ENCODE measurements at regions not wholly inside any gene's neighbourhood (a gene's known extent, or its start where the extent isn't known, plus 50 kb on each side); places are given as distances from the start of the nearest gene placed in this dataset.

DNA sequence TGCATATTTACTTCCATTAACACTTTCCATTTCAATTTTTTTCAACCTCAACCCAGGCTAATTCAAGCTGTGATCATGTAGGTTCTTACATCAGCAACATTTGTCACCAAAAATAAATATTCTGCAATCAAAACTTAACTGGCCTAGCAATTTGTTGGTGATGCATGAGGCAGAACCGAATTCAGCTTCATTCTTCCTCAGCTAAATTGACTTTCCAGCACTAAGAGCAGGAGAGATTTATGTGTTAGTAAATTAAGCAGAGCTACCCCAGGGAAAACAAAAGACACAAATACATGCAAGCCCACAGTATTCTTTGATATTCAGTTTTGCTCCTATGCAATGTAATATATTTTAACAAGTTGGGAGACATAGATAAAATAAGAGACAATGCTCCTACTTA is 208.7 kb upstream of the NDST3 start:
- no peak for DNase-seq (ENCODE audit: low read depth)
- TF ChIP-seq POLR2A (IDR thresholded peaks at IDR 0.05; ENCODE audit: extremely low read depth, insufficient read length) (no peak), MYC (IDR thresholded peaks at IDR 0.05; ENCODE audit: low read depth, low read length) (no peak)
- TF ChIP-seq, protein P1, sequence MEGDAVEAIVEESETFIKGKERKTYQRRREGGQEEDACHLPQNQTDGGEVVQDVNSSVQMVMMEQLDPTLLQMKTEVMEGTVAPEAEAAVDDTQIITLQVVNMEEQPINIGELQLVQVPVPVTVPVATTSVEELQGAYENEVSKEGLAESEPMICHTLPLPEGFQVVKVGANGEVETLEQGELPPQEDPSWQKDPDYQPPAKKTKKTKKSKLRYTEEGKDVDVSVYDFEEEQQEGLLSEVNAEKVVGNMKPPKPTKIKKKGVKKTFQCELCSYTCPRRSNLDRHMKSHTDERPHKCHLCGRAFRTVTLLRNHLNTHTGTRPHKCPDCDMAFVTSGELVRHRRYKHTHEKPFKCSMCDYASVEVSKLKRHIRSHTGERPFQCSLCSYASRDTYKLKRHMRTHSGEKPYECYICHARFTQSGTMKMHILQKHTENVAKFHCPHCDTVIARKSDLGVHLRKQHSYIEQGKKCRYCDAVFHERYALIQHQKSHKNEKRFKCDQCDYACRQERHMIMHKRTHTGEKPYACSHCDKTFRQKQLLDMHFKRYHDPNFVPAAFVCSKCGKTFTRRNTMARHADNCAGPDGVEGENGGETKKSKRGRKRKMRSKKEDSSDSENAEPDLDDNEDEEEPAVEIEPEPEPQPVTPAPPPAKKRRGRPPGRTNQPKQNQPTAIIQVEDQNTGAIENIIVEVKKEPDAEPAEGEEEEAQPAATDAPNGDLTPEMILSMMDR (IDR thresholded peaks at IDR 0.05; ENCODE audit: low read depth, low read length): no peak
- TF ChIP-seq, protein P2, sequence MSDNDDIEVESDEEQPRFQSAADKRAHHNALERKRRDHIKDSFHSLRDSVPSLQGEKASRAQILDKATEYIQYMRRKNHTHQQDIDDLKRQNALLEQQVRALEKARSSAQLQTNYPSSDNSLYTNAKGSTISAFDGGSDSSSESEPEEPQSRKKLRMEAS (IDR thresholded peaks at IDR 0.05; ENCODE audit: low read depth, low read length): no peak
- no peak overlapping the region for H3K4me3 ChIP-seq (ENCODE audit: low read depth, low read length)

DNA sequence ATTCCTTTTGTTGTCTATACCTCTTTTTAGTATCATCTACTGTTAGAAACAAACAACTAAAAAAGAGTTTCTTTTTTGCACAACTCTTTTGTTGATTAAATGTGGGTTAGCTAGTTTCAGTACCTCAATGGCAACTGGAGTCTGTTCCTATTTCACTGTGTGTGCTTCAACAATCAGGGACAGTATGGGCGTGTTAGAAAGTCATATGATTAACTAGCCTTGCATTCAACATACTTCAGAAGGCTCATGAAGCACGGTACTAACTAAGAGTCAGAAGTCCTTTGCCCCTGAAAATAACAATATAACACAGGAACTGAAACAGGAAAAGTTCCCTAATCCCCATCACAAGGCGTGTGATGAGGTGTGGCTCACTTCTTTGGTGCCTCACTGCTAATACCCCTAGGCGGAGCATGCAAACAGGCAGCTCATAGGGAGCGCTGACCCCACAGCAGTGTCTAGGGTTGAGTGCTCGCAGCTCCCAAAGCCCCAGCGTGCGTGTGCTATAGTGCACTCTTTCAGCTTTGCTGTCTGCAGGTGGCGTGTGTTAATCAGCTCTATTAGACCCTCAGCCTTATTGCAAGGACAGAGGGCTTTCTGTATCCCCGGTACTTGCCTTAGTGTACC is 203.1 kb upstream of the NDST3 start:
- no peak for DNase-seq (ENCODE audit: low read depth)
- no peak overlapping the region for H3K4me3 ChIP-seq (ENCODE audit: low read depth, low read length)
- TF ChIP-seq POLR2A (IDR thresholded peaks at IDR 0.05; ENCODE audit: extremely low read depth, insufficient read length): no peak
- TF ChIP-seq, protein P1 (IDR thresholded peaks at IDR 0.05; ENCODE audit: low read depth, low read length): no peak
- TF ChIP-seq MYC (IDR thresholded peaks at IDR 0.05; ENCODE audit: low read depth, low read length): no peak
- TF ChIP-seq, protein P2 (IDR thresholded peaks at IDR 0.05; ENCODE audit: low read depth, low read length): no peak

DNA sequence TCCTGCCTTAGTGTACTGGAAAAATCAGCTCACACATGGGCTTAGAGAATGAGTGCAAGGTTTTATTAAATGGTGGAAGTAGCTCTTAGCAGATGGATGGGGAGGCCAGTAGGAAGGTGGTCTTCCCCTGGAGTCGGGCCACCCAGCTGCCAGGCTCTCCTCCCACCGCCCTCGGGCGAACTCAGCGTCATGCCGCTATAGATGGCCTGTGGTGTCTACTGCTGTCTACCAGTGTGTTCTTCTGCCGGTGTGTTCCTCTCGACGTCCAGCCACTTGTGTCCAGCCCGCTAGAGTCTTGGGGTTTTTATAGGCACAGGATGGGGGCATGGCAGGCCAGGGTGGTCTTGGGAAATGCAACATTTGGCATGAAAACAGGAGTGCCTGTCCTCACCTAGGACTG is 198.7 kb upstream of the NDST3 start:
- no peak for DNase-seq (ENCODE audit: low read depth)
- no peak overlapping the region for H3K4me3 ChIP-seq (ENCODE audit: low read depth, low read length)
- TF ChIP-seq, protein P2 (IDR thresholded peaks at IDR 0.05; ENCODE audit: low read depth, low read length): no peak
- no peak for TF ChIP-seq MYC (IDR thresholded peaks at IDR 0.05; ENCODE audit: low read depth, low read length)
- no peak for TF ChIP-seq POLR2A (IDR thresholded peaks at IDR 0.05; ENCODE audit: extremely low read depth, insufficient read length)

DNA sequence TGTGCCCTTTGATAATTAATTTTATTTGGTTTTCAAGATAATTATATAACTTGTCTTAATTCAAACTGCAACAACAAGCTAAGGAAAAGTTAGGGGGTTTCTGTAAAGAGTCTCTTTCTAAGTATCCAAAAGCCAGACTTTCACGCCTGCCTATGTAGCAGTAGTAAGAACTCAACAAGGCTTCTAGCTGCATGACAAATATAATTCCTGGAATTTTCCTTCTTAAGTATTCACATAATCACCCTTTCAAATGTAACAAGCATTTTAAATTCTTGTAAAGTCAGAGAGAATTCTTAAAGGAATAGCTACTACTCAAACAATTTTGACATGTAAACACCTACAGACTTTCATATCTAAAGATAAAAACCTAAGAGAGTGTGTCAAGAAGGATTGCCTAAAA is 189.7 kb upstream of the NDST3 start:
- TF ChIP-seq, protein P1 (IDR thresholded peaks at IDR 0.05; ENCODE audit: low read depth, low read length): no peak
- no peak for TF ChIP-seq POLR2A (IDR thresholded peaks at IDR 0.05; ENCODE audit: extremely low read depth, insufficient read length)
- TF ChIP-seq, protein P2 (IDR thresholded peaks at IDR 0.05; ENCODE audit: low read depth, low read length): no peak
- no peak for TF ChIP-seq MYC (IDR thresholded peaks at IDR 0.05; ENCODE audit: low read depth, low read length)
- DNase-seq (ENCODE audit: low read depth): no peak
- no peak overlapping the region for H3K4me3 ChIP-seq (ENCODE audit: low read depth, low read length)

DNA sequence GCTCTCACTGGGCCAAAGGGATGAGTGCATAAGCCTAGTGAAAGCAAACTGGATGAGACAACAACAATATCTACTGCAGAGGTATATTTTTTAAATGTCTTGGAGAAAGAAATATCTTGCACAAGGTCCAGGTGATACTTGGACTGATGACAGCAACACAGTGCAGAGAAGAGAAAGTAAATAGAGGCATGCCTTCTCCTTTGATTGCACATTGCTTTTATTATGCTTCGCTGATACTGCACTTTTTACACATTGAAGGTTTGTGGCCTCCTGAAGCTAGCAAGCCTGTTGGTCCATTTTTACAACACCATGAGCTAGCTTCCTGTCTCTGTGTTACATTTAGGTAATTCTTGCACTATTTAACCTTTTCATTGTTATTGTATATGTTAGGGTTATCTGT is 189.0 kb upstream of the NDST3 start:
- no peak for DNase-seq (ENCODE audit: low read depth)
- TF ChIP-seq, protein P1 (IDR thresholded peaks at IDR 0.05; ENCODE audit: low read depth, low read length): no peak
- no peak for TF ChIP-seq POLR2A (IDR thresholded peaks at IDR 0.05; ENCODE audit: extremely low read depth, insufficient read length)
- TF ChIP-seq, protein P2 (IDR thresholded peaks at IDR 0.05; ENCODE audit: low read depth, low read length): no peak
- TF ChIP-seq MYC (IDR thresholded peaks at IDR 0.05; ENCODE audit: low read depth, low read length): no peak
- no peak overlapping the region for H3K4me3 ChIP-seq (ENCODE audit: low read depth, low read length)

DNA sequence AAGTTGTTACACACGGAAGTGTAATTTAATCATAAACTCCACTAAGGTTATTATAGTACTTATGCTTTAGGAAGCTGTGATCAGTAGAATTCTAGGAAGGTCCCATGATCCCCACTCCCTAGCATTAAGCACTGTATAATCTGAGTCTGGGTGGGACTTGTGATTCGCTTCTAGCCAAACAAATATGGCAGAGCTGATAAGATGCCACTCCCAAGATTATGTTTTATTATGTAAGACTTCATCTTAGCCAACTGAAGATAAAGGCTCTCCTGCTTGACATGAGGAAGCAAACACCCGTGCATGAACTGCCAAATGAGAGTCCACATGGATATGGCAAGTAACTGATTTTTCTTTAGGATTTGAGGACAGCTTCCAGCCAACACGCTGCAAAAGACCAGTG is 186.4 kb upstream of the NDST3 start:
- TF ChIP-seq POLR2A (IDR thresholded peaks at IDR 0.05; ENCODE audit: extremely low read depth, insufficient read length) (no peak), MYC (IDR thresholded peaks at IDR 0.05; ENCODE audit: low read depth, low read length) (no peak)
- TF ChIP-seq, protein P2 (IDR thresholded peaks at IDR 0.05; ENCODE audit: low read depth, low read length): no peak
- TF ChIP-seq, protein P1 (IDR thresholded peaks at IDR 0.05; ENCODE audit: low read depth, low read length): no peak
- no peak for DNase-seq (ENCODE audit: low read depth)
- H3K4me3 ChIP-seq (ENCODE audit: low read depth, low read length): no peak overlapping the region

Measured in NB4 (cell line).